ENCODE measurements at regions not wholly inside any gene's neighbourhood (a gene's known extent, or its start where the extent isn't known, plus 50 kb on each side); places are given as distances from the start of the nearest gene placed in this dataset.

GRCh38 chr6:3937438-3937837 is 88.3 kb downstream of the FAM50B start:
- ChIA-PET POLR2A (no interaction called here), CTCF (interaction anchor here (0.7 to 2.0 kb wide), 6 partner anchors 10 to 89 kb away, joined by 3 to 8 read pairs (median 4); partner anchors contain the start of gene FAM50B)
- no CpG with 5 or more reads among the region's 2 CpGs for WGBS (ENCODE audit: insufficient coverage)

GRCh38 chr6:3938715-3939367 is 89.7 kb downstream of the FAM50B start:
- CTCF ChIA-PET = interaction anchor here (1.1 to 3.9 kb wide), 5 partner anchors 9 to 191 kb away, joined by 3 to 20 read pairs (median 8); partner anchors contain the start of gene FAM50B
- H3K4me3 ChIP-seq (ENCODE audit: control insufficient read depth in 1 of 7, extremely low read depth in 1 of 7, insufficient read depth in 4 of 7, low read depth in 2 of 7, low read length in 6 of 7) = no peak overlapping the region
- POLR2A ChIA-PET = no interaction called here
- no peaks in the 10 kb centered on the region for H3K36me3 ChIP-seq (ENCODE audit: control insufficient read depth in 4 of 4, insufficient read depth in 4 of 4, low read length in 3 of 4)
- H3K27me3 ChIP-seq (replicated peaks in 2 of 5; ENCODE audit: control insufficient read depth in 4 of 5, insufficient read depth in 5 of 5, low read length in 4 of 5) = no peaks in the 10 kb centered on the region
- WGBS (ENCODE audit: insufficient coverage) = no CpG with 5 or more reads among the region's 4 CpGs
- no peaks in the 10 kb centered on the region for H3K9me3 ChIP-seq (ENCODE audit: control extremely low read depth in 1 of 5, control insufficient read depth in 4 of 5, insufficient read depth in 2 of 5, low read depth in 1 of 5, low read length in 4 of 5)
- H3K27ac ChIP-seq (ENCODE audit: insufficient read depth in 1 of 2, low read depth in 1 of 2, low read length in 2 of 2, poor library complexity in 1 of 2, severe bottlenecking in 2 of 2) = no peak overlapping the region
- DNase-seq = no peak
- H3K4me1 ChIP-seq (ENCODE audit: control extremely low read depth in 1 of 4, control insufficient read depth in 4 of 4, insufficient read depth in 4 of 4, low read length in 3 of 4) = peaks cover 0 to 29% (median 4%) of the 10 kb centered on the region in 4 experiments

More at GRCh38 chr6:3937438-3937837, 88.3 kb downstream of the FAM50B start:
- Histone ChIP-seq H3K36me3 (ENCODE audit: control insufficient read depth in 4 of 4, insufficient read depth in 4 of 4, low read length in 3 of 4) (no peaks in the 10 kb centered on the region), H3K9me3 (ENCODE audit: control extremely low read depth in 1 of 5, control insufficient read depth in 4 of 5, insufficient read depth in 2 of 5, low read depth in 1 of 5, low read length in 4 of 5) (no peaks in the 10 kb centered on the region), H3K27me3 (replicated peaks in 2 of 5; ENCODE audit: control insufficient read depth in 4 of 5, insufficient read depth in 5 of 5, low read length in 4 of 5) (no peaks in the 10 kb centered on the region), H3K4me3 (ENCODE audit: control insufficient read depth in 1 of 7, extremely low read depth in 1 of 7, insufficient read depth in 4 of 7, low read depth in 2 of 7, low read length in 6 of 7) (no peak overlapping the region), H3K4me1 (ENCODE audit: control extremely low read depth in 1 of 4, control insufficient read depth in 4 of 4, insufficient read depth in 4 of 4, low read length in 3 of 4) (peaks cover 0 to 25% (median 4%) of the 10 kb centered on the region in 4 experiments), H3K27ac (ENCODE audit: insufficient read depth in 1 of 2, low read depth in 1 of 2, low read length in 2 of 2, poor library complexity in 1 of 2, severe bottlenecking in 2 of 2) (no peak overlapping the region)
- peak; percentile 38 to 82 (median 70) for DNase-seq

GRCh38 chr6:3939368-3939958 is 90.3 kb downstream of the FAM50B start:
- CTCF ChIA-PET = interaction anchor here (1.4 to 3.9 kb wide), 4 partner anchors 10 to 191 kb away, joined by 3 to 20 read pairs (median 6); partner anchors contain the start of gene FAM50B
- POLR2A ChIA-PET = no interaction called here

GRCh38 chr6:3939964-3940363 is 90.8 kb downstream of the FAM50B start:
- no peaks in the 10 kb centered on the region for H3K27me3 ChIP-seq (replicated peaks in 2 of 5; ENCODE audit: control insufficient read depth in 4 of 5, insufficient read depth in 5 of 5, low read length in 4 of 5)
- peak; percentile 73 to 90 (median 84) for DNase-seq
- no peaks in the 10 kb centered on the region for H3K9me3 ChIP-seq (ENCODE audit: control extremely low read depth in 1 of 5, control insufficient read depth in 4 of 5, insufficient read depth in 2 of 5, low read depth in 1 of 5, low read length in 4 of 5)
- H3K4me3 ChIP-seq (ENCODE audit: control insufficient read depth in 1 of 7, extremely low read depth in 1 of 7, insufficient read depth in 4 of 7, low read depth in 2 of 7, low read length in 6 of 7) = peak overlapping the region in 2 of 7 experiments; percentile 0 to 14
- H3K4me1 ChIP-seq (ENCODE audit: control extremely low read depth in 1 of 4, control insufficient read depth in 4 of 4, insufficient read depth in 4 of 4, low read length in 3 of 4) = peaks cover 0 to 29% (median 4%) of the 10 kb centered on the region in 4 experiments
- CTCF ChIA-PET = interaction anchor here (2.4 to 3.9 kb wide), 2 partner anchors 38 to 191 kb away, joined by 5 to 20 read pairs; no protein-coding TSS in a partner anchor
- no peaks in the 10 kb centered on the region for H3K36me3 ChIP-seq (ENCODE audit: control insufficient read depth in 4 of 4, insufficient read depth in 4 of 4, low read length in 3 of 4)
- POLR2A ChIA-PET = interaction anchor here (0.6 kb wide), 1 partner anchor 23 kb away, joined by 3 read pairs; no protein-coding TSS in a partner anchor
- WGBS (ENCODE audit: insufficient coverage) = 19% methylated on average over 9 of the region's 9 CpGs
- H3K27ac ChIP-seq (ENCODE audit: insufficient read depth in 1 of 2, low read depth in 1 of 2, low read length in 2 of 2, poor library complexity in 1 of 2, severe bottlenecking in 2 of 2) = no peak overlapping the region

More at GRCh38 chr6:3939368-3939958, 90.3 kb downstream of the FAM50B start:
- no peaks in the 10 kb centered on the region for H3K27me3 ChIP-seq (replicated peaks in 2 of 5; ENCODE audit: control insufficient read depth in 4 of 5, insufficient read depth in 5 of 5, low read length in 4 of 5)
- no peak for DNase-seq
- 100% methylated on average over 1 of the region's 7 CpGs for WGBS (ENCODE audit: insufficient coverage)
- H3K36me3 ChIP-seq (ENCODE audit: control insufficient read depth in 4 of 4, insufficient read depth in 4 of 4, low read length in 3 of 4) = no peaks in the 10 kb centered on the region
- peaks cover 0 to 29% (median 4%) of the 10 kb centered on the region in 4 experiments for H3K4me1 ChIP-seq (ENCODE audit: control extremely low read depth in 1 of 4, control insufficient read depth in 4 of 4, insufficient read depth in 4 of 4, low read length in 3 of 4)
- no peak overlapping the region for H3K27ac ChIP-seq (ENCODE audit: insufficient read depth in 1 of 2, low read depth in 1 of 2, low read length in 2 of 2, poor library complexity in 1 of 2, severe bottlenecking in 2 of 2)
- peak overlapping the region in 1 of 7 experiments; percentile 14 for H3K4me3 ChIP-seq (ENCODE audit: control insufficient read depth in 1 of 7, extremely low read depth in 1 of 7, insufficient read depth in 4 of 7, low read depth in 2 of 7, low read length in 6 of 7)
- no peaks in the 10 kb centered on the region for H3K9me3 ChIP-seq (ENCODE audit: control extremely low read depth in 1 of 5, control insufficient read depth in 4 of 5, insufficient read depth in 2 of 5, low read depth in 1 of 5, low read length in 4 of 5)

GRCh38 chr6:3940703-3941102 is 91.5 kb downstream of the FAM50B start:
- Histone ChIP-seq H3K9me3 (ENCODE audit: control extremely low read depth in 1 of 5, control insufficient read depth in 4 of 5, insufficient read depth in 2 of 5, low read depth in 1 of 5, low read length in 4 of 5) (no peaks in the 10 kb centered on the region), H3K27ac (ENCODE audit: insufficient read depth in 1 of 2, low read depth in 1 of 2, low read length in 2 of 2, poor library complexity in 1 of 2, severe bottlenecking in 2 of 2) (no peak overlapping the region), H3K4me1 (ENCODE audit: control extremely low read depth in 1 of 4, control insufficient read depth in 4 of 4, insufficient read depth in 4 of 4, low read length in 3 of 4) (peaks cover 0 to 29% (median 4%) of the 10 kb centered on the region in 4 experiments), H3K4me3 (ENCODE audit: control insufficient read depth in 1 of 7, extremely low read depth in 1 of 7, insufficient read depth in 4 of 7, low read depth in 2 of 7, low read length in 6 of 7) (no peak overlapping the region), H3K36me3 (ENCODE audit: control insufficient read depth in 4 of 4, insufficient read depth in 4 of 4, low read length in 3 of 4) (no peaks in the 10 kb centered on the region), H3K27me3 (replicated peaks in 2 of 5; ENCODE audit: control insufficient read depth in 4 of 5, insufficient read depth in 5 of 5, low read length in 4 of 5) (no peaks in the 10 kb centered on the region)
- CTCF ChIA-PET = interaction anchor here (2.4 to 3.9 kb wide), 3 partner anchors 8 to 192 kb away, joined by 5 to 20 read pairs (median 8); no protein-coding TSS in a partner anchor
- 94% methylated on average over 5 of the region's 5 CpGs for WGBS (ENCODE audit: insufficient coverage)
- POLR2A ChIA-PET = interaction anchor here (0.6 kb wide), 1 partner anchor 22 kb away, joined by 3 read pairs; no protein-coding TSS in a partner anchor
- DNase-seq = peak in 2 of 3 donors; percentile 7 to 15

GRCh38 chr6:3943331-3943765 is 94.2 kb downstream of the FAM50B start:
- Histone ChIP-seq H3K4me3 (ENCODE audit: control insufficient read depth in 1 of 7, extremely low read depth in 1 of 7, insufficient read depth in 4 of 7, low read depth in 2 of 7, low read length in 6 of 7) (peak overlapping the region in 2 of 7 experiments; percentile 10 to 53), H3K4me1 (ENCODE audit: control extremely low read depth in 1 of 4, control insufficient read depth in 4 of 4, insufficient read depth in 4 of 4, low read length in 3 of 4) (peaks cover 0 to 29% (median 4%) of the 10 kb centered on the region in 4 experiments), H3K9me3 (ENCODE audit: control extremely low read depth in 1 of 5, control insufficient read depth in 4 of 5, insufficient read depth in 2 of 5, low read depth in 1 of 5, low read length in 4 of 5) (no peaks in the 10 kb centered on the region), H3K27ac (ENCODE audit: insufficient read depth in 1 of 2, low read depth in 1 of 2, low read length in 2 of 2, poor library complexity in 1 of 2, severe bottlenecking in 2 of 2) (peak overlapping the region in 1 of 2 experiments; percentile 7), H3K36me3 (ENCODE audit: control insufficient read depth in 4 of 4, insufficient read depth in 4 of 4, low read length in 3 of 4) (no peaks in the 10 kb centered on the region), H3K27me3 (replicated peaks in 2 of 5; ENCODE audit: control insufficient read depth in 4 of 5, insufficient read depth in 5 of 5, low read length in 4 of 5) (no peaks in the 10 kb centered on the region)
- ChIA-PET POLR2A (interaction anchor here (0.6 kb wide), 1 partner anchor 488 kb away, joined by 3 read pairs; no protein-coding TSS in a partner anchor), CTCF (interaction anchor here (1.5 kb wide), 1 partner anchor 35 kb away, joined by 3 read pairs; no protein-coding TSS in a partner anchor)
- WGBS (ENCODE audit: insufficient coverage) = 0% methylated on average over 6 of the region's 12 CpGs
- DNase-seq = peak; percentile 62 to 94 (median 89)

All from common myeloid progenitor, CD34-positive (primary cell).